Colonic mucosa (tissue), 4 donors: ENCODE measurements at regions not wholly inside any gene's neighbourhood (a gene's known extent, or its start where the extent isn't known, plus 50 kb on each side); places are given as distances from the start of the nearest gene placed in this dataset.

ENCODE experiments used
- DNase-seq: peaks from one replicate; pipeline ENCODE4 v3.0.0-alpha.2; 2020
- H3K27ac ChIP-seq: fragments of 200-600 bp; one replicate; pipeline ENCODE4 v1.8.0; 2021
- H3K27me3 ChIP-seq: fragments of 200-600 bp; one replicate; pipeline ENCODE4 v1.8.0; 2021
- H3K36me3 ChIP-seq: fragments of 200-600 bp; one replicate; pipeline ENCODE4 v1.8.0; 2021
- H3K4me1 ChIP-seq: fragments of 200-600 bp; one replicate; pipeline ENCODE4 v1.8.0; 2021; ENCODE audit warnings: mild to moderate bottlenecking
- H3K4me3 ChIP-seq: fragments of 200-600 bp; one replicate; pipeline ENCODE4 v1.8.0; 2021
- H3K9ac ChIP-seq, 2 donors: one replicate each; pipeline ENCODE4 v1.7.0; 2013; ENCODE audit warnings: control low read depth in 2 of 2, low read depth in 2 of 2, low read length in 2 of 2
- H3K9me3 ChIP-seq: fragments of 200-600 bp; one replicate; pipeline ENCODE4 v1.8.0; 2021
- intact Hi-C: fragments of 100-400 bp; cut with DNase I; formaldehyde crosslinking; loops from one replicate; pipeline ENCODE4 v1.14.1; 2022
- TF ChIP-seq, protein P1 (sequence below): fragments of 200-600 bp; IDR thresholded peaks from one replicate; pipeline ENCODE4 v1.8.0; 2022; ENCODE audit warnings: antibody characterized with exemption, mild to moderate bottlenecking
- donor health status: healthy.
- donor health status: DM: no; HTN: no; CAD: no.
- donor health status: DM: no; HTN: no; CAD: no.

GRCh38 chr15:31574766-31575165, 248.1 kb downstream of the KLF13 start:
- DNase-seq, result no peak
- no peak overlapping the region for H3K27ac ChIP-seq
- no peak overlapping the region for H3K4me3 ChIP-seq
- intact Hi-C loops, result no loop called here
- H3K36me3 ChIP-seq, result no peaks in the 10 kb centered on the region
- no peak overlapping the region for H3K9ac ChIP-seq
- TF ChIP-seq, protein P1, sequence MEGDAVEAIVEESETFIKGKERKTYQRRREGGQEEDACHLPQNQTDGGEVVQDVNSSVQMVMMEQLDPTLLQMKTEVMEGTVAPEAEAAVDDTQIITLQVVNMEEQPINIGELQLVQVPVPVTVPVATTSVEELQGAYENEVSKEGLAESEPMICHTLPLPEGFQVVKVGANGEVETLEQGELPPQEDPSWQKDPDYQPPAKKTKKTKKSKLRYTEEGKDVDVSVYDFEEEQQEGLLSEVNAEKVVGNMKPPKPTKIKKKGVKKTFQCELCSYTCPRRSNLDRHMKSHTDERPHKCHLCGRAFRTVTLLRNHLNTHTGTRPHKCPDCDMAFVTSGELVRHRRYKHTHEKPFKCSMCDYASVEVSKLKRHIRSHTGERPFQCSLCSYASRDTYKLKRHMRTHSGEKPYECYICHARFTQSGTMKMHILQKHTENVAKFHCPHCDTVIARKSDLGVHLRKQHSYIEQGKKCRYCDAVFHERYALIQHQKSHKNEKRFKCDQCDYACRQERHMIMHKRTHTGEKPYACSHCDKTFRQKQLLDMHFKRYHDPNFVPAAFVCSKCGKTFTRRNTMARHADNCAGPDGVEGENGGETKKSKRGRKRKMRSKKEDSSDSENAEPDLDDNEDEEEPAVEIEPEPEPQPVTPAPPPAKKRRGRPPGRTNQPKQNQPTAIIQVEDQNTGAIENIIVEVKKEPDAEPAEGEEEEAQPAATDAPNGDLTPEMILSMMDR, result no peak
- no peaks in the 10 kb centered on the region for H3K27me3 ChIP-seq
- H3K9me3 ChIP-seq, result no peaks in the 10 kb centered on the region
- no peaks in the 10 kb centered on the region for H3K4me1 ChIP-seq

- no peak for DNase-seq
- no peak overlapping the region for H3K27ac ChIP-seq
- no peaks in the 10 kb centered on the region for H3K36me3 ChIP-seq
- H3K27me3 ChIP-seq, result no peaks in the 10 kb centered on the region
- intact Hi-C loops, result no loop called here
- no peak overlapping the region for H3K4me3 ChIP-seq
- no peaks in the 10 kb centered on the region for H3K9me3 ChIP-seq
- no peaks in the 10 kb centered on the region for H3K4me1 ChIP-seq
- H3K9ac ChIP-seq, result no peak overlapping the region
- TF ChIP-seq, protein P1, result no peak
Observed at GRCh38 chr15:31577108-31577507, 250.5 kb downstream of the KLF13 start.

- no peaks in the 10 kb centered on the region for H3K27me3 ChIP-seq
- H3K27ac ChIP-seq, result no peak overlapping the region
- no peak overlapping the region for H3K9ac ChIP-seq
- no peaks in the 10 kb centered on the region for H3K36me3 ChIP-seq
- no peaks in the 10 kb centered on the region for H3K9me3 ChIP-seq
- no peaks in the 10 kb centered on the region for H3K4me1 ChIP-seq
- TF ChIP-seq, protein P1, result no peak
- no peak for DNase-seq
- H3K4me3 ChIP-seq, result no peak overlapping the region
- intact Hi-C loops, result no loop called here
Observed at GRCh38 chr15:31579282-31579681, 252.6 kb downstream of the KLF13 start.

DNA sequence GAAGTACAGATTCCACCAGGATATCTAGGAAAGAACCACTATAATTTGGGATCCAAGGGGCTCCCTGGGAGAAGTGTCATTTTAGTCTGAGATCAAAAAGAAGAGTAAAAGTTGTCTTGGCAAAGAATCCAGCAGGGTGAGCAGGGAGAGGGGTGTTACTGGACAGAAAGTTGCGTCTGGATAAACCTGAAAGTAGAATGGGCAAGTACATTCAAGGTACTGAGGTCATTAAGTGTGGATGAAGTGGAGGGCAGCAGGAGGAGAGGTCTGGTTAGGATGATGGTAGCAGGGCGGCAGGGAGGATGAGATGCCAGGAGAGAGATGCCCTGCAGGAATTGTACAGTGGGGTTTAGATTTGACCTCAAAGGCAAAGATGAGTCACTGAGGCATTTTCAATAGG, 253.3 kb downstream of the KLF13 start:
- Histone ChIP-seq H3K4me1 (no peaks in the 10 kb centered on the region), H3K9me3 (no peaks in the 10 kb centered on the region)
- intact Hi-C loops, result no loop called here

GRCh38 chr15:31584195-31584594, 257.6 kb downstream of the KLF13 start:
- no peaks in the 10 kb centered on the region for H3K4me1 ChIP-seq
- no peaks in the 10 kb centered on the region for H3K9me3 ChIP-seq
- H3K27ac ChIP-seq, result no peak overlapping the region
- no peak for DNase-seq
- intact Hi-C loops, result no loop called here
- H3K27me3 ChIP-seq, result no peaks in the 10 kb centered on the region
- no peak overlapping the region for H3K4me3 ChIP-seq
- H3K9ac ChIP-seq, result no peak overlapping the region
- H3K36me3 ChIP-seq, result no peaks in the 10 kb centered on the region
- TF ChIP-seq, protein P1, result no peak

More for the DNA sequence above, 253.3 kb downstream of the KLF13 start:
- Histone ChIP-seq H3K36me3 (no peaks in the 10 kb centered on the region), H3K27me3 (no peaks in the 10 kb centered on the region), H3K4me3 (no peak overlapping the region), H3K9ac (no peak overlapping the region), H3K27ac (no peak overlapping the region)
- DNase-seq, result no peak
- TF ChIP-seq, protein P1, result no peak

DNA sequence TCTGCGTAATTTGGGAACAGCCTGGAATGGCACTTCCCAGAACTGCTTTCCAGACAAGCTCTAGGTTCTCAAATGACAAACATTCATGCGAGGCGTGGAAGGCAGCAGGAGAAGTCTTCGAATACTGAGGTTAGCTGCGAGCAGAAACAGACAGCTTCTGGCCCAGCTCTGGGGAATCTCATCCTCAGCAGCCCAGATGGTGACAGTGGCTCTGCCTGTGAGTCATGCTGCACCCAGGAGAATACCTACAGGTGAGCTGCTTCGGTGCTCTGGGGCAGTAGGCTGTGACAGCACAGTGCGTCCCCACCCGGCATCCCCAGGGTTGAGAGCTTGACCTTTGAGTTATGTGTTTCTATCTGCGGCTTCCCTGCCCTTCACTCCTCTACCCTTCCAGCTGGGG, 258.6 kb downstream of the KLF13 start:
- H3K9ac ChIP-seq, result no peak overlapping the region
- intact Hi-C loops, result no loop called here
- no peaks in the 10 kb centered on the region for H3K36me3 ChIP-seq
- TF ChIP-seq, protein P1, result no peak
- H3K27ac ChIP-seq, result no peak overlapping the region
- H3K4me3 ChIP-seq, result no peak overlapping the region
- no peaks in the 10 kb centered on the region for H3K9me3 ChIP-seq
- no peaks in the 10 kb centered on the region for H3K4me1 ChIP-seq
- H3K27me3 ChIP-seq, result no peaks in the 10 kb centered on the region
- no peak for DNase-seq
